K562 (cell line): ENCODE measurements at regions not wholly inside any gene's neighbourhood (a gene's known extent, or its start where the extent isn't known, plus 50 kb on each side); places are given as distances from the start of the nearest gene placed in this dataset.

Experiments used
- ATAC-seq: fragments of 200-7000 bp; cut with Tn5 transposase; 3 replicates; pipeline ENCODE4 v1.9.1; 2020; ENCODE audit warnings: moderate library complexity
- BruUV-seq: library from RNA; stranded (reverse); fragments of 400-500 nt; replicated peaks from 2 replicates; lab custom pipeline; 2021; lab: Mats Ljungman, UMichigan
- CTCF ChIA-PET: fragments of 300-600 bp; formaldehyde crosslinking; extraction: SDS; loops from one replicate; lab custom pipeline; 2021; ENCODE audit warnings: low intra/inter-chr PET ratio; lab: Yijun Ruan, JAX
- POLR2A ChIA-PET: fragments of 300-600, 350-650 bp; sonication (Branson Sonifier 250); formaldehyde crosslinking; extraction: SDS; loops from one replicate; lab custom pipeline; 2021; ENCODE audit warnings: antibody characterized with exemption, inconsistent platforms; lab: Yijun Ruan, JAX
- DNase-seq, 4 experiments: peaks; one replicate each; pipeline versions ENCODE4 v3.0.0 to v3.0.0-alpha.2; 2011 to 2018; ENCODE audit warnings: low spot score in 3 of 4, mixed read lengths in 3 of 4; ENCODE audit errors: extremely low read depth in 1 of 4
- FAIRE-seq: peaks from 2 replicates; lab custom pipeline; 2011; peaks lifted over from hg19 to GRCh38; lab: Jason Lieb, UNC
- H2AFZ ChIP-seq: 2 replicates; pipeline ENCODE4 v1.6.0; 2011; ENCODE audit warnings: low read depth, low read length, control low read depth, inconsistent platforms
- H3K27ac ChIP-seq: fragments of 200-600 bp; 3 replicates; pipeline ENCODE4 v1.8.0; 2011; ENCODE audit warnings: low read depth, mild to moderate bottlenecking, control low read depth, inconsistent platforms, low read length, moderate library complexity, mixed read lengths; ENCODE audit errors: extremely low read depth
- H3K27me3 ChIP-seq, 2 experiments: fragments of 300-600 bp in 1 of 2; 2 replicates in 1 of 2; 3 replicates in 1 of 2; pipeline versions ENCODE4 v1.6.0 to v1.8.0; 2011; ENCODE audit warnings: inconsistent platforms in 2 of 2, low read length in 2 of 2, mild to moderate bottlenecking in 1 of 2, mixed read lengths in 1 of 2, moderate library complexity in 1 of 2; ENCODE audit not compliant: control insufficient read depth in 2 of 2, insufficient read depth in 2 of 2
- H3K36me3 ChIP-seq: fragments of 300-600 bp; 3 replicates; pipeline ENCODE4 v1.8.0; 2011; ENCODE audit warnings: mild to moderate bottlenecking, low read length, inconsistent platforms; ENCODE audit not compliant: control insufficient read depth, insufficient read depth
- H3K4me1 ChIP-seq, 2 experiments: fragments of 200-600 bp in 1 of 2; replicated peaks in 1 of 2; 2 replicates in 1 of 2; 3 replicates in 1 of 2; pipeline versions ENCODE4 v1.5.1 to v1.8.0; 2011; ENCODE audit warnings: inconsistent platforms in 2 of 2, low read length in 2 of 2, mild to moderate bottlenecking in 1 of 2, mixed read lengths in 1 of 2, moderate library complexity in 1 of 2; ENCODE audit not compliant: control insufficient read depth in 2 of 2, insufficient read depth in 2 of 2
- H3K4me2 ChIP-seq: 2 replicates; pipeline ENCODE4 v1.6.1; 2011; ENCODE audit warnings: low read length, control low read depth, inconsistent platforms, mixed read lengths; ENCODE audit not compliant: insufficient read depth
- H3K4me3 ChIP-seq: fragments of 200-600 bp; sonication (generic), shearing (Covaris generic); 2 replicates; pipeline ENCODE4 v1.5.1; 2016; ENCODE audit warnings: control low read depth, inconsistent platforms
- H3K79me2 ChIP-seq: fragments of 200-600 bp; 3 replicates; pipeline ENCODE4 v1.8.0; 2011; ENCODE audit warnings: low read length, inconsistent platforms; ENCODE audit not compliant: control insufficient read depth, insufficient read depth
- H3K9ac ChIP-seq, 2 experiments: 2 replicates each; pipeline versions ENCODE4 v1.6.0 to v1.6.1; 2011; ENCODE audit warnings: low read depth in 2 of 2, low read length in 2 of 2, control low read depth in 1 of 2, inconsistent platforms in 1 of 2, mild to moderate bottlenecking in 1 of 2, mixed read lengths in 1 of 2; ENCODE audit not compliant: insufficient read depth in 1 of 2
- H3K9me1 ChIP-seq: one replicate; pipeline ENCODE4 v1.6.0; 2011; ENCODE audit warnings: inconsistent platforms, mild to moderate bottlenecking, low read length, moderate library complexity; ENCODE audit not compliant: control insufficient read depth, insufficient read depth
- H3K9me3 ChIP-seq: replicated peaks from 2 replicates; pipeline ENCODE4 v1.5.1; 2011; ENCODE audit warnings: low read depth, low read length, inconsistent platforms; ENCODE audit not compliant: control insufficient read depth, insufficient read depth
- H4K20me1 ChIP-seq: replicated peaks from 2 replicates; pipeline ENCODE4 v1.6.1; 2011; ENCODE audit warnings: low read length, inconsistent platforms, mixed read lengths; ENCODE audit not compliant: control insufficient read depth, insufficient read depth
- CHD4 ChIP-seq: fragments of 200-600 bp; sonication (generic); IDR thresholded peaks from 3 replicates; pipeline ENCODE4 v1.6.1; 2012; ENCODE audit warnings: low read depth, mild to moderate bottlenecking, mixed read lengths, low read length, inconsistent platforms; ENCODE audit not compliant: insufficient read depth, insufficient replicate concordance, poor library complexity, severe bottlenecking
- HDAC6 ChIP-seq: IDR thresholded peaks from 2 replicates; pipeline ENCODE4 v1.6.1; 2012; ENCODE audit warnings: low read depth, mild to moderate bottlenecking, control low read depth, inconsistent platforms, low read length, moderate library complexity
- ILK ChIP-seq: fragments of 450-650 bp; IDR thresholded peaks from 2 replicates; pipeline ENCODE4 v1.6.1; 2016; ENCODE audit warnings: missing genetic modification characterization, low read depth, mild to moderate bottlenecking, missing compliant biosample characterization, moderate library complexity, borderline replicate concordance
- MAFF ChIP-seq: IDR thresholded peaks from 2 replicates; pipeline ENCODE4 v1.6.1; 2012; ENCODE audit warnings: low read length, improper control_type of control experiment
- NCOA6 ChIP-seq: fragments of 450-650 bp; IDR thresholded peaks from 2 replicates; pipeline ENCODE4 v1.6.1; 2017; ENCODE audit warnings: mild to moderate bottlenecking
- POLR2AphosphoS5 ChIP-seq: IDR thresholded peaks from 2 replicates; pipeline ENCODE4 v1.6.1; 2011; ENCODE audit warnings: mild to moderate bottlenecking, low read depth, low read length, moderate library complexity; ENCODE audit not compliant: control insufficient read depth, insufficient read depth
- TGIF2 ChIP-seq: sonication (generic); formaldehyde crosslinking; IDR thresholded peaks from 2 replicates; pipeline ENCODE4 v1.8.1; 2022; ENCODE audit warnings: mild to moderate bottlenecking, missing genetic modification reagents, moderate library complexity
- U2AF1 ChIP-seq: fragments of 200-400 bp; formaldehyde crosslinking; optimal IDR thresholded peaks from 2 replicates; pipeline ENCODE3; 2017; ENCODE audit warnings: mild to moderate bottlenecking, low read depth, low read length, moderate library complexity
- ZNF121 ChIP-seq: sonication (generic); formaldehyde crosslinking; conservative IDR thresholded peaks from 2 replicates; pipeline ENCODE4 v1.8.0; 2022; ENCODE audit warnings: missing genetic modification reagents
- ZNF507 ChIP-seq: conservative IDR thresholded peaks from 2 replicates; pipeline ENCODE4 v1.6.1; 2017; ENCODE audit warnings: missing genetic modification characterization, missing compliant biosample characterization
- ZNF717 ChIP-seq: fragments of 250-450 bp; sonication (Bioruptor Pico); IDR thresholded peaks from 2 replicates; pipeline ENCODE4 v1.5.0; 2021
- ZNF785 ChIP-seq: fragments of 250-450 bp; sonication (Bioruptor Pico); IDR thresholded peaks from 2 replicates; pipeline ENCODE4 v1.4.0; 2020; ENCODE audit warnings: mild to moderate bottlenecking
- WGBS: fragments of 100-300 bp; shearing (Covaris generic); methylation state at CpG from one replicate; pipeline ENCODE4 v1.1.6; 2016; ENCODE audit warnings: low coverage, mixed read lengths; ENCODE audit not compliant: insufficient coverage; ENCODE audit errors: missing lambda C conversion rate; 5-methylcytosine and 5-hydroxymethylcytosine counted together
- in situ Hi-C: fragments of 300-500 bp; cut with MboI; formaldehyde crosslinking; loops from 4 replicates; pipeline ENCODE4 v1.15.0; 2018; ENCODE audit warnings: inconsistent platforms, mixed read lengths
- intact Hi-C: fragments of 100-400 bp; cut with micrococcal nuclease; formaldehyde crosslinking; loops from 2 replicates; pipeline ENCODE4 v1.14.2; 2022
- TF ChIP-seq, protein P1 (sequence below): fragments of 250-450 bp; sonication (Bioruptor Pico); IDR thresholded peaks from 2 replicates; pipeline ENCODE4 v1.8.0; 2022; ENCODE audit warnings: inconsistent platforms, mild to moderate bottlenecking, moderate library complexity, borderline replicate concordance
- TF ChIP-seq, protein P2 (sequence below): fragments of 450-650 bp; IDR thresholded peaks from 2 replicates; pipeline ENCODE4 v1.6.1; 2016; ENCODE audit warnings: missing biosample characterization, missing genetic modification characterization

DNA sequence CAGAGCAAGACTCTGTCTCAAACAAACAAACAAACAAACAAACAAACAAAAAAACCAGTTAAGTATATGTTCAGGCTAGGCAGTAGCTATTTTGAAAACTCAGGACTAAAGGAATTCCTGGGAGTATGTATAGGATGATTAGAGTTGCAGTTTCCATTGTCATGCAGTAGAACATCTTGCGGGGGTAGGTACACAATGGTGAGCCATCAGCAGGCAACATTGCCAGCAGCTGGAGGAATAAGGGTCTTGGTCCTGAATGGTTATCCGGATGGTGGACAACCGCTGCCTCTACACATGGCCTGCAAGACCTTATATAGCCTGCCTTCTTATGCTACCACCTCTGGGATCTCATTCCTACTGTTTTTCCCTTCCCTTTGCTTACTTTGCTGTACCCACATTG, 297.5 kb downstream of the SOX4 start:
- FAIRE-seq (no peak), DNase-seq (no peak)
- no peaks in the 10 kb centered on the region for H3K9me1 ChIP-seq
- H3K9ac ChIP-seq = no peak overlapping the region
- TF ChIP-seq MAFF = no peak
- TF ChIP-seq, protein P1, sequence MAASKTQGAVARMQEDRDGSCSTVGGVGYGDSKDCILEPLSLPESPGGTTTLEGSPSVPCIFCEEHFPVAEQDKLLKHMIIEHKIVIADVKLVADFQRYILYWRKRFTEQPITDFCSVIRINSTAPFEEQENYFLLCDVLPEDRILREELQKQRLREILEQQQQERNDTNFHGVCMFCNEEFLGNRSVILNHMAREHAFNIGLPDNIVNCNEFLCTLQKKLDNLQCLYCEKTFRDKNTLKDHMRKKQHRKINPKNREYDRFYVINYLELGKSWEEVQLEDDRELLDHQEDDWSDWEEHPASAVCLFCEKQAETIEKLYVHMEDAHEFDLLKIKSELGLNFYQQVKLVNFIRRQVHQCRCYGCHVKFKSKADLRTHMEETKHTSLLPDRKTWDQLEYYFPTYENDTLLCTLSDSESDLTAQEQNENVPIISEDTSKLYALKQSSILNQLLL (CRISPR knock-in tag) = no peak
- TF ChIP-seq HDAC6 = no peak
- no peak for TF ChIP-seq ZNF507 (tag)
- TF ChIP-seq TGIF2 (CRISPR knock-in tag) = no peak
- TF ChIP-seq, all 486 proteins: peak for 0
- ATAC-seq = no peak
- Histone ChIP-seq H3K27ac (no peak overlapping the region), H3K9me3 (no peaks in the 10 kb centered on the region), H3K4me1 (no peaks in the 10 kb centered on the region), H4K20me1 (no peaks in the 10 kb centered on the region), H3K27me3 (peaks cover 32 to 36% of the 10 kb centered on the region in 2 experiments; a peak in 4 of 5 replicates), H3K36me3 (no peaks in the 10 kb centered on the region), H3K4me2 (no peak overlapping the region), H3K79me2 (no peaks in the 10 kb centered on the region), H2AFZ (no peak overlapping the region), H3K4me3 (no peak overlapping the region)
- 7% methylated on average over 3 of the region's 3 CpGs for WGBS
- no TSS peak for BruUV-seq
- in situ Hi-C loops (no loop called here), intact Hi-C loops (no loop called here)
- CTCF ChIA-PET = no interaction called here
- POLR2A ChIA-PET = interaction anchor here (0.6 kb wide), 1 partner anchor 502 kb away, joined by 3 read pairs; no protein-coding TSS in a partner anchor

DNA sequence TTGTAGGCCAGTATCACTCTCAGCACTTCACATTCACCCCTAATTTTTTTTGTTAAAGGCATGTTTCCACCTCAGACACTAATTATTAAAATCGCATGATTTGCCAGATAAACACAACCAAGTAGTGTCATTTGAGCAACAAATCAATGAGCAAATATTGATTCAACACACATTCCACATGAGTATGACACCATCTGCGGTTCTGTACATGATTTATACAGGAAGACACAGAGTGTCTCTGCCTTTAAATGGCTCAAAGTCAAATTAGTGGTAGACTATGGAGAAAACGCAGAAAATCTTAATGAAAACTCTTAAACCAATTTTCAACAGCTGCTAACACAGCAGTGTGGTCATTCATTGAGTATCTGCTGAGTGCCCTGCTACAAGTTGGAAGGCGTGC, 300.2 kb downstream of the SOX4 start:
- no peak for DNase-seq
- Histone ChIP-seq H3K4me3 (no peak overlapping the region), H3K4me2 (no peak overlapping the region), H3K36me3 (no peaks in the 10 kb centered on the region), H3K9me1 (no peaks in the 10 kb centered on the region), H4K20me1 (no peaks in the 10 kb centered on the region), H3K27me3 (peaks cover 26 to 32% of the 10 kb centered on the region in 2 experiments; a peak in 4 of 5 replicates), H3K27ac (no peak overlapping the region), H3K9ac (no peak overlapping the region), H2AFZ (no peak overlapping the region), H3K9me3 (no peaks in the 10 kb centered on the region), H3K79me2 (no peaks in the 10 kb centered on the region), H3K4me1 (no peaks in the 10 kb centered on the region)
- POLR2A ChIA-PET = no interaction called here
- in situ Hi-C loops (no loop called here), intact Hi-C loops (no loop called here)
- WGBS = 1% methylated on average over 4 of the region's 4 CpGs
- CTCF ChIA-PET = no interaction called here
- BruUV-seq = no TSS peak
- no peak for FAIRE-seq
- ATAC-seq = no peak
- TF ChIP-seq POLR2AphosphoS5 (no peak), NCOA6 (no peak), ILK (tag) (no peak), ZNF717 (CRISPR knock-in tag) (no peak), ZNF785 (CRISPR knock-in tag) (no peak), CHD4 (no peak), U2AF1 (no peak), ZNF121 (CRISPR knock-in tag) (no peak)
- TF ChIP-seq, protein P2, sequence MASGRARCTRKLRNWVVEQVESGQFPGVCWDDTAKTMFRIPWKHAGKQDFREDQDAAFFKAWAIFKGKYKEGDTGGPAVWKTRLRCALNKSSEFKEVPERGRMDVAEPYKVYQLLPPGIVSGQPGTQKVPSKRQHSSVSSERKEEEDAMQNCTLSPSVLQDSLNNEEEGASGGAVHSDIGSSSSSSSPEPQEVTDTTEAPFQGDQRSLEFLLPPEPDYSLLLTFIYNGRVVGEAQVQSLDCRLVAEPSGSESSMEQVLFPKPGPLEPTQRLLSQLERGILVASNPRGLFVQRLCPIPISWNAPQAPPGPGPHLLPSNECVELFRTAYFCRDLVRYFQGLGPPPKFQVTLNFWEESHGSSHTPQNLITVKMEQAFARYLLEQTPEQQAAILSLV (tag) = no peak
